PC-9 (cell line): ENCODE measurements at regions not wholly inside any gene's neighbourhood (a gene's known extent, or its start where the extent isn't known, plus 50 kb on each side); places are given as distances from the start of the nearest gene placed in this dataset.

Source experiments
- BruUV-seq: library from RNA; stranded (reverse); fragments of 400-500 nt; replicated peaks from 2 replicates; lab custom pipeline; 2021; lab: Mats Ljungman, UMichigan
- CTCF ChIA-PET: fragments of 300-600 bp; sonication (Branson Sonifier 250); formaldehyde crosslinking; loops from one replicate; lab custom pipeline; 2022; ENCODE audit warnings: antibody characterized with exemption; lab: Charles Lee
- POLR2A ChIA-PET: fragments of 300-600 bp; sonication (Branson Sonifier 250); formaldehyde crosslinking; loops from one replicate; lab custom pipeline; 2022; ENCODE audit warnings: antibody characterized with exemption; ENCODE audit not compliant: unreplicated experiment; lab: Charles Lee
- DNase-seq, 2 experiments: peaks; one replicate each; pipeline versions ENCODE4 v3.0.0 to v3.0.0-alpha.2; 2015 to 2022; ENCODE audit warnings: mixed read lengths in 1 of 2
- H2AFZ ChIP-seq: fragments of 200-600 bp; sonication (generic); 2 replicates; pipeline ENCODE4 v1.8.1; 2017; ENCODE audit warnings: antibody characterized with exemption
- H3F3A ChIP-seq: fragments of 200-600 bp; sonication (generic); 2 replicates; pipeline ENCODE4 v1.8.1; 2017; ENCODE audit warnings: antibody characterized with exemption, mild to moderate bottlenecking, low read depth; ENCODE audit not compliant: insufficient read depth
- H3K27ac ChIP-seq: fragments of 200-600 bp; sonication (generic); 2 replicates; pipeline ENCODE4 v1.6.1; 2016; ENCODE audit warnings: mixed run types
- H3K27me3 ChIP-seq: fragments of 200-600 bp; sonication (generic); 2 replicates; pipeline ENCODE4 v1.6.1; 2016; ENCODE audit warnings: low read depth, mixed run types; ENCODE audit not compliant: insufficient read depth
- H3K36me3 ChIP-seq: fragments of 200-600 bp; sonication (generic); 2 replicates; pipeline ENCODE4 v1.6.1; 2016; ENCODE audit warnings: low read depth, mixed run types
- H3K4me1 ChIP-seq: fragments of 200-600 bp; sonication (generic); replicated peaks from 2 replicates; pipeline ENCODE4 v1.6.1; 2016; ENCODE audit warnings: mixed run types; ENCODE audit not compliant: insufficient read depth
- H3K4me2 ChIP-seq: fragments of 200-600 bp; sonication (generic); 2 replicates; pipeline ENCODE4 v1.6.1; 2017; ENCODE audit warnings: mixed run types
- H3K4me3 ChIP-seq: fragments of 200-600 bp; sonication (generic); 2 replicates; pipeline ENCODE4 v1.6.1; 2016; ENCODE audit warnings: mixed run types
- H3K79me2 ChIP-seq: fragments of 200-600 bp; sonication (generic); 2 replicates; pipeline ENCODE4 v1.6.1; 2017; ENCODE audit warnings: low read depth, mixed run types
- H3K9me2 ChIP-seq: fragments of 200-600 bp; sonication (generic); 2 replicates; pipeline ENCODE4 v1.8.1; 2017; ENCODE audit warnings: mild to moderate bottlenecking; ENCODE audit not compliant: insufficient read depth
- H3K9me3 ChIP-seq: fragments of 200-600 bp; sonication (generic); 2 replicates; pipeline ENCODE4 v1.8.1; 2016; ENCODE audit warnings: low read depth; ENCODE audit not compliant: insufficient read depth
- H4K20me1 ChIP-seq: fragments of 200-600 bp; sonication (generic); 2 replicates; pipeline ENCODE4 v1.8.1; 2017; ENCODE audit not compliant: insufficient read depth
- CTCF ChIP-seq: fragments of 200-600 bp; sonication (generic); conservative IDR thresholded peaks from 2 replicates; pipeline ENCODE4 v1.6.1; 2017; ENCODE audit warnings: mixed run types, antibody characterized with exemption, mild to moderate bottlenecking, moderate library complexity
- EZH2 ChIP-seq: fragments of 200-600 bp; sonication (generic); IDR thresholded peaks from 2 replicates; pipeline ENCODE4 v1.8.0; 2017; ENCODE audit warnings: antibody characterized with exemption, low read depth
- intact Hi-C: fragments of 100-400 bp; cut with micrococcal nuclease; formaldehyde crosslinking; loops from one replicate; pipeline ENCODE4 v1.10.0; 2022; ENCODE audit not compliant: unreplicated experiment

- Histone ChIP-seq H3K4me3 (no peak overlapping the region), H3K9me2 (no peaks in the 10 kb centered on the region), H2AFZ (no peak overlapping the region), H3F3A (no peaks in the 10 kb centered on the region), H3K27me3 (no peaks in the 10 kb centered on the region), H3K36me3 (no peaks in the 10 kb centered on the region), H3K9me3 (peaks cover 9% of the 10 kb centered on the region; the same call in 1 of the 2 replicates), H3K79me2 (no peaks in the 10 kb centered on the region), H3K4me2 (no peak overlapping the region), H4K20me1 (no peaks in the 10 kb centered on the region), H3K27ac (no peak overlapping the region), H3K4me1 (no peaks in the 10 kb centered on the region)
- CTCF ChIA-PET, result no interaction called here
- no peak for TF ChIP-seq CTCF
- no peak for TF ChIP-seq EZH2
- intact Hi-C loops, result no loop called here
- no peak for DNase-seq
- POLR2A ChIA-PET, result no interaction called here
- BruUV-seq, result no TSS peak
Measured at GRCh38 chr6:137957471-137957870, 90.4 kb downstream of the TNFAIP3 start.

GRCh38 chr6:137958811-137959565, 91.9 kb downstream of the TNFAIP3 start:
- Histone ChIP-seq H3K79me2 (no peaks in the 10 kb centered on the region), H3K27me3 (no peaks in the 10 kb centered on the region), H3K4me3 (no peak overlapping the region), H3F3A (no peaks in the 10 kb centered on the region), H3K36me3 (no peaks in the 10 kb centered on the region), H3K9me2 (no peaks in the 10 kb centered on the region), H3K27ac (no peak overlapping the region), H3K9me3 (peaks cover 9% of the 10 kb centered on the region; the same call in 1 of the 2 replicates), H2AFZ (no peak overlapping the region), H4K20me1 (no peaks in the 10 kb centered on the region), H3K4me2 (no peak overlapping the region), H3K4me1 (no peaks in the 10 kb centered on the region)
- intact Hi-C loops, result no loop called here
- POLR2A ChIA-PET, result interaction anchor here (0.6 kb wide), 1 partner anchor 86 kb away, joined by 6 read pairs; no protein-coding TSS in a partner anchor
- TF ChIP-seq CTCF (no peak), EZH2 (no peak)
- CTCF ChIA-PET, result no interaction called here
- BruUV-seq, result no TSS peak
- no peak for DNase-seq

GRCh38 chr6:137962725-137963124, 95.7 kb downstream of the TNFAIP3 start:
- no peak for DNase-seq
- POLR2A ChIA-PET, result no interaction called here
- Histone ChIP-seq H3K9me3 (peaks cover 9% of the 10 kb centered on the region; the same call in 1 of the 2 replicates), H3K9me2 (no peaks in the 10 kb centered on the region), H3K27ac (no peak overlapping the region), H3F3A (no peaks in the 10 kb centered on the region), H3K36me3 (no peaks in the 10 kb centered on the region), H3K27me3 (no peaks in the 10 kb centered on the region), H4K20me1 (no peaks in the 10 kb centered on the region), H3K4me1 (peaks cover under 1% of the 10 kb centered on the region; the same call in 1 of the 2 replicates), H2AFZ (no peak overlapping the region), H3K4me3 (no peak overlapping the region), H3K79me2 (no peaks in the 10 kb centered on the region), H3K4me2 (no peak overlapping the region)
- TF ChIP-seq CTCF (no peak), EZH2 (no peak)
- intact Hi-C loops, result no loop called here
- CTCF ChIA-PET, result interaction anchor here (0.6 kb wide), 1 partner anchor 546 kb away, joined by 3 read pairs; no protein-coding TSS in a partner anchor
- no TSS peak for BruUV-seq
